Upper lobe of right lung (tissue), 1 donor: ENCODE measurements at regions not wholly inside any gene's neighbourhood (a gene's known extent, or its start where the extent isn't known, plus 50 kb on each side); places are given as distances from the start of the nearest gene placed in this dataset.

Source experiments
- ATAC-seq: fragments of 200-7000 bp; cut with Tn5 transposase; one replicate; pipeline ENCODE4 v1.9.1; 2020; ENCODE audit warnings: mild to moderate bottlenecking, moderate library complexity
- DNase-seq: peaks from one replicate; pipeline ENCODE4 v3.0.0-alpha.2; 2020
- H3K27ac ChIP-seq: fragments of 200-600 bp; one replicate; pipeline ENCODE4 v1.8.0; 2022
- H3K27me3 ChIP-seq: fragments of 200-600 bp; one replicate; pipeline ENCODE4 v1.8.0; 2022; ENCODE audit warnings: mild to moderate bottlenecking
- H3K36me3 ChIP-seq: fragments of 200-600 bp; one replicate; pipeline ENCODE4 v1.8.0; 2022
- H3K4me1 ChIP-seq: fragments of 200-600 bp; one replicate; pipeline ENCODE4 v1.8.0; 2022
- H3K4me3 ChIP-seq: fragments of 200-600 bp; one replicate; pipeline ENCODE4 v1.8.0; 2022; ENCODE audit warnings: mild to moderate bottlenecking
- H3K9me3 ChIP-seq: fragments of 200-600 bp; one replicate; pipeline ENCODE4 v1.8.0; 2022
- intact Hi-C: fragments of 100-400 bp; cut with DNase I; formaldehyde crosslinking; loops from one replicate; pipeline ENCODE4 v1.11.0; 2022
- TF ChIP-seq, protein P1 (sequence below): fragments of 200-600 bp; IDR thresholded peaks from one replicate; pipeline ENCODE4 v1.8.0; 2022; ENCODE audit warnings: antibody characterized with exemption
- donor health status: DM: no; HTN: yes; CAD: no; lungs with severe emphysema.

DNA sequence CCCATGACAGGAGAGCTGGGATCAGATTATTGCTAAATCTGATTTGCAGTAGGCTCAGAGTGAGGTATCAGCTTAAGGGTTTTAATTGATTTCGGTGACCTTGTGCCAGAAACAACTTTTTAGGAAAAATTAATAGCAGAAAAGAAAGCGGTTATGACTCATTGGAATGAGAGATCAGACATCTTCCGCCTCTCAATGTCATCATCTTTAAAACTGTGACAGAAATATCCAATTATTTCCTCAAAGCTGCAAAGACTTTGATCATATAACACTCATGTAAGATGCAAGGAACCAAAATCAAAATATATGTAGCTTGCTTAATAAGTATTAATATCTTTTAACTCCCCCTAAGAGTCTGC is 190.1 kb upstream of the FOXF1 start:
- TF ChIP-seq, protein P1, sequence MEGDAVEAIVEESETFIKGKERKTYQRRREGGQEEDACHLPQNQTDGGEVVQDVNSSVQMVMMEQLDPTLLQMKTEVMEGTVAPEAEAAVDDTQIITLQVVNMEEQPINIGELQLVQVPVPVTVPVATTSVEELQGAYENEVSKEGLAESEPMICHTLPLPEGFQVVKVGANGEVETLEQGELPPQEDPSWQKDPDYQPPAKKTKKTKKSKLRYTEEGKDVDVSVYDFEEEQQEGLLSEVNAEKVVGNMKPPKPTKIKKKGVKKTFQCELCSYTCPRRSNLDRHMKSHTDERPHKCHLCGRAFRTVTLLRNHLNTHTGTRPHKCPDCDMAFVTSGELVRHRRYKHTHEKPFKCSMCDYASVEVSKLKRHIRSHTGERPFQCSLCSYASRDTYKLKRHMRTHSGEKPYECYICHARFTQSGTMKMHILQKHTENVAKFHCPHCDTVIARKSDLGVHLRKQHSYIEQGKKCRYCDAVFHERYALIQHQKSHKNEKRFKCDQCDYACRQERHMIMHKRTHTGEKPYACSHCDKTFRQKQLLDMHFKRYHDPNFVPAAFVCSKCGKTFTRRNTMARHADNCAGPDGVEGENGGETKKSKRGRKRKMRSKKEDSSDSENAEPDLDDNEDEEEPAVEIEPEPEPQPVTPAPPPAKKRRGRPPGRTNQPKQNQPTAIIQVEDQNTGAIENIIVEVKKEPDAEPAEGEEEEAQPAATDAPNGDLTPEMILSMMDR, result no peak
- intact Hi-C loops, result no loop called here
- Histone ChIP-seq H3K4me1 (no peaks in the 10 kb centered on the region), H3K9me3 (no peaks in the 10 kb centered on the region), H3K36me3 (no peaks in the 10 kb centered on the region), H3K27ac (no peak overlapping the region), H3K4me3 (no peak overlapping the region), H3K27me3 (peaks cover 3% of the 10 kb centered on the region)
- DNase-seq (no peak), ATAC-seq (no peak)

DNA sequence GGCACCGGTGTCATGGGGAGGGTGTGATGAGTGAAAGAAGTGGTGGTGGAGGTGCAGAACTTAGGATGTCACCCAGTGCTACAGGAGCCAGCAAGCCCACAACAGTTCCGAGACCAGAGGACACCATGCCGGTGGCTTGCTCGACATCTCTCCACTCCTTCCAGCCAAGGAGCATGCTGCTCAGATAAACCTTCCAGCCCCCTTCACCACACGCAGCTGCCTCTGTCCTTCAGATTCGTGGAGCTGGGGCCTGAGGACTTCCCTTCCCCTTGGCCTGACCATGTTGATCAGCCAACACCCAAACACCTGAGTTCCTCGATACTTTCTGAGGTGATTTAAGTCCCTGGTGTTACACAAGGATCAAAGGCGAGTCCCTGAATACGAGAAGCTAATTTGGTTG is 188.8 kb upstream of the FOXF1 start:
- Histone ChIP-seq H3K4me1 (no peaks in the 10 kb centered on the region), H3K27ac (no peak overlapping the region), H3K36me3 (no peaks in the 10 kb centered on the region), H3K9me3 (no peaks in the 10 kb centered on the region), H3K27me3 (peaks cover 3% of the 10 kb centered on the region), H3K4me3 (no peak overlapping the region)
- TF ChIP-seq, protein P1, result no peak
- ATAC-seq (no peak), DNase-seq (no peak)
- intact Hi-C loops, result no loop called here

- DNase-seq, result no peak
- Histone ChIP-seq H3K4me1 (no peaks in the 10 kb centered on the region), H3K9me3 (no peaks in the 10 kb centered on the region), H3K36me3 (no peaks in the 10 kb centered on the region), H3K4me3 (no peak overlapping the region), H3K27me3 (peaks cover 3% of the 10 kb centered on the region), H3K27ac (no peak overlapping the region)
- ATAC-seq, result no peak
- TF ChIP-seq, protein P1, result no peak
- intact Hi-C loops, result no loop called here
Observed at GRCh38 chr16:86322283-86322682, 188.0 kb upstream of the FOXF1 start.

DNA sequence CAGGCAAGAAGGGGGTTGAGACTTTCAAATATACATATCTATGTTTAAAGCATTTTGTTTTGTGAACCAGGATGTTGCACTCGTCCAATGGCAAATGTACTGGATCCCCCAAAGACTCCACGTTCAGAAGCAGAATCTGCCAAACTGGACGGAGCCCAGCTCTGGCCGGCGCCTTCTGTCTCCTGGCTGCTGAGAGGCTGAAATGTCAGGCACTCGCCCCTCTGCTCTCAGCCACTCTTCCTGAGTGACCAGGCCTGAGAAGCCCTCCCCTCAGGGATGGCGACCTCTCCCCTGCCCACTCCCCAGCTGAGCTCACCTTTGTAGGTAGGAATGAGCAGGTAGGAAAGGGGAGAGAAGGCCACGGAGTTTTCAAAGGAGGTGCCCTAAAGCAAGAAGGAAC is 187.5 kb upstream of the FOXF1 start:
- Histone ChIP-seq H3K27me3 (peaks cover 3% of the 10 kb centered on the region), H3K9me3 (no peaks in the 10 kb centered on the region), H3K27ac (no peak overlapping the region), H3K4me1 (no peaks in the 10 kb centered on the region), H3K36me3 (no peaks in the 10 kb centered on the region), H3K4me3 (no peak overlapping the region)
- intact Hi-C loops, result no loop called here
- DNase-seq (no peak), ATAC-seq (no peak)
- TF ChIP-seq, protein P1, result no peak

GRCh38 chr16:86324320-86324719 is 186.0 kb upstream of the FOXF1 start:
- Histone ChIP-seq H3K36me3 (no peaks in the 10 kb centered on the region), H3K27ac (no peak overlapping the region), H3K4me3 (no peak overlapping the region), H3K27me3 (no peaks in the 10 kb centered on the region), H3K4me1 (no peaks in the 10 kb centered on the region), H3K9me3 (no peaks in the 10 kb centered on the region)
- TF ChIP-seq, protein P1, result no peak
- intact Hi-C loops, result no loop called here
- DNase-seq (no peak), ATAC-seq (no peak)

DNA sequence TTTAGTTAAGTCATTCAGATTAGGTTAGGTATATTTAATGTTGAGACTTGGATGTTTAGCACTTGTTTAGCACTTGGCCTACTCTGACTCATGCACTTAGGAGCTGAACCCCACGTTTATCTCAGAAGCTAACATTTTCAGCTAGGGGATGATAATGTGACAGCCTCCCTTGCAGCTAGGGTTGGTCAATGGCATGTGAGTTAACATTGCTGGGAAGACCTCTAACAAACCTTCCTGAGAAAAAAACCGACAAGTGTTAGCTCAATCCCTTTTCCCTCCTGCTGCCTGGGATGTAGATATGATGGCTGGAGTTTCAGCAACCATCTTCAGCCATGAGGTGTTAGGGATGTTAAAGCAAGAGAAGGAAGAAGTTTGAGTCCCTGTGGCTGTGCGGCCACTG is 185.0 kb upstream of the FOXF1 start:
- Histone ChIP-seq H3K4me1 (no peaks in the 10 kb centered on the region), H3K36me3 (no peaks in the 10 kb centered on the region), H3K27ac (no peak overlapping the region), H3K27me3 (no peaks in the 10 kb centered on the region), H3K4me3 (no peak overlapping the region), H3K9me3 (no peaks in the 10 kb centered on the region)
- TF ChIP-seq, protein P1, result no peak
- intact Hi-C loops, result no loop called here
- DNase-seq (no peak), ATAC-seq (no peak)
